HG02798 (cell line): ENCODE measurements at regions not wholly inside any gene's neighbourhood (a gene's known extent, or its start where the extent isn't known, plus 50 kb on each side); places are given as distances from the start of the nearest gene placed in this dataset.

Experiments
- ATAC-seq: cut with Tn5 transposase; IDR thresholded peaks from one replicate; pipeline ENCODE4 v1.9.1; 2021; ENCODE audit warnings: mild to moderate bottlenecking; ENCODE audit not compliant: unreplicated experiment, poor library complexity

GRCh38 chr4:62940229-62940628 lies 1469.0 kb downstream of the TECRL start:
- ATAC-seq, result no peak

GRCh38 chr4:62930884-62931283 lies 1478.4 kb downstream of the TECRL start:
- ATAC-seq, result no peak

- no peak for ATAC-seq
Observed at GRCh38 chr4:62928483-62928882, 1480.8 kb downstream of the TECRL start.

DNA sequence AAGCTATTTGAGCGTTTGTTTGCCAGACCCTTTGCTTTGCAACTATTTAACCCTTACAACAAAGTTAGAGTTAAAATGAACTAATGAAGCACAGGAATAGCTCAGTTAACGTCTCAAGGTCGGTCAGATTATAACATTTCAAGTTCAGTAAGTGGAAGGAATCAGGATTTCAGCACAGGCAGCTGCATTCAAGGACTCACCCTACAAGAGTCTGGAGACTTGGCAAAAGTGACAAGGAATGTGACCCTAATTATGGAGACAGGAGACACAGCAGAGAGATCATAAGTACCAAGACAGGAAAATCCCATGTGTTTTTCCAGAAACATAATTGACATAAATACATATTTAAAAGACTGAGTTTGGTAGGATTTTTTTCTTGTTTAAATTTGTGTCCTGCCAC lies 1481.7 kb downstream of the TECRL start:
- ATAC-seq, result no peak

DNA sequence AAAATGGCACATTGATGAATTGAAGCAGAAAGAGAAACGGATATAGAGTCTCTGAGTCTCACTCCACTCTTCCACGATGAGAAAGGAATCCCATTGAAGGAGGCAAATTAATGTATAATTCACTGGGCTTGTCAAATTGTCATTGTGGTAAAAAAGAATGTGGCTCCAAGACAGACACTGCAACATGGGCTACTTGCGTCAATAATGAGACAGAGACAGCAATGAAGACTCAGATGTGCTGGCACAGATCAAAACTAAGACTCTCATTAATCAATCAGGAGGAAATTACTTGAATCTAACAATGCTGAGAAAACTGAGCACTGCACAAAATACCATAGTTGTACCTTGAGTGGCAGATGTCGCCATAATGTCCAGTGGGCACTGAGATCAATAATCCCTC lies 1485.5 kb downstream of the TECRL start:
- no peak for ATAC-seq

DNA sequence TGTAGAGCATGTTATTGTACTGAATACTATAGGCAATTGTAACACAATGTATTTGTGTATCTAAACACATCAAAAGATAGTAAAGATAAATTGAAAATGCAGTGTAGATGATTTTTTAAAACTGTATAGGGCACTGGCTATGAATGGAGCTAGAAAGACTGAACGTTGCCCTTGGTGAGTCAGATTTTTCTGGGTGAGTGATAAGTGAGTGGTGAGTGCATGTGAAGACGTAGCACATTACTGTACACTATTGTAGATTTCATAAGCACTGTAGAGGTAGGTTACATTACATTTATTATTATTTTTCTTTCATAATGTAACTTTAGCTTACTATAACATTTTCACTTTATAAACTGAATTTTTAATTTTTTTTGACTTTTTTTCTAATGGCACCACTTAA lies 1491.6 kb downstream of the TECRL start:
- ATAC-seq, result no peak

GRCh38 chr4:62914758-62915157 lies 1494.5 kb downstream of the TECRL start:
- ATAC-seq, result no peak

GRCh38 chr4:62913065-62913464 lies 1496.2 kb downstream of the TECRL start:
- no peak for ATAC-seq

DNA sequence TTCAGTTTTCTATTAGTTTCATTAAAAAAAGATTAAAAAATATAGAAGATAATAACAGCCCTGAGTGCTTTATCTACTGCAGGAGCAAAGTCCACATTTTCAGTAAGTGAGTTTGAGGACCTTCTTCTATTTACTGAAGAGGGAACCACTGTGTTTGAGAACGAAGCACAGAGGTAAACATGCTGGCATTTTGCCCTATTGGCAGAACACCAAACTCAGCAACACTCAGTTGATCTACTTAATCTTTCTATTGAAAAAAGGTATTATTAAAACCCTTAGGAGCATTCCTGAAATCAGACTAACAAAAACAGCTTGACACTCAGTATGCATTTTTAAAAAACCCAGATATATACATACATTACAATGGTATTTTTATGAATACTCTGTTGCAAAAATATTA lies 1496.7 kb downstream of the TECRL start:
- no peak for ATAC-seq

GRCh38 chr4:62909238-62909637 lies 1500.0 kb downstream of the TECRL start:
- ATAC-seq, result no peak

GRCh38 chr4:62901101-62901500 lies 1508.1 kb downstream of the TECRL start:
- ATAC-seq, result no peak

DNA sequence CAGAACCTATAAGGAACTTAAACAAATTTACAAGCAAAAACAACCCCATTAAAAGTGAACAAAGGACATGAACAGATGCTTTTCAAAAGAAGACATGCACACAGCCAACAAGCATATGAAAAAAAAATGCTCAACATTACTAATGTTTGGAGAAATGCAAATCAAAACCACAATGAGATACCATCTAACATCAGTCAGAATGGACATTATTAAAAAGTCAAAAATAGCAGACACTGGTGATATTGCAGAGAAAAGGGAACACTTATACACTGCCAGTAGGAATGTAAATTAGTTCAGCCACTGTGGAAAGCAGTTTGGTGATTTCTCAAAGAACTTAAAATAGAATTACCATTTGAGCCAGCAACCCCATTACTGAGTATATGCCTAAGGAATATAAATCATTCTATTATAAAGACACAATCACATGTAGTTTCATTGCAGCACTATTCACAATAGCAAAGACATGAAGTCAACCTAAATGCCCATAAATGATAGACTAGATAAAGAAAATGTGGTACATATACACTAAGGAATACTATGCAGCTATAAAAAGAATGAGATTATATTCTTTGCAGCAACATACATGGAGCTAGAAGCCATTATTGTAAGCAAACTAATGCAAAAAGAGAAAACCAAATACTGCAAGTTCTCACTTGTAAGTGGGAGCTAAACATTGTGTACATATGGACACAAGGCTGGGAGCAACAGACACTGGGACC lies 1509.4 kb downstream of the TECRL start:
- ATAC-seq, result no peak

DNA sequence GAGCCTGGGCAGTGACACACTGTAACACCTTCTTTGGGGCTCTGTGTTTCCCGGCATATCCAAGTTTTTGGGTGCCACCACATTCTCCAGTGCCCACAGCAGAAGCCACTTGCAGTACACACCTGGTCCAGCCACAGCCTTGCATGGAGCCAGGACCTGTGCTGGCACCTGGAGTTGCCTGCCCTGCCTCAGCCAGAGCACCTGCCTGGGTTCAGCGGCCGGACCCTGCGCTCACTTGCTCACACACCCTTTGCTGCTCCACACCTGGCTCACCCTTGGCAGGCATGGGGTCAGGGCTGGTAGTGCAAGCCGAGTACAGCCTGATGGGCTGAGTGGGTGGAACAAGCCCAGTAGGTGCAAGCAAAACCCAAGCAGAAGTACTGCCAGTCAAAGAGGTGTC lies 1511.1 kb downstream of the TECRL start:
- ATAC-seq, result no peak

- ATAC-seq, result no peak
Observed at GRCh38 chr4:62896721-62897120, 1512.5 kb downstream of the TECRL start.

DNA sequence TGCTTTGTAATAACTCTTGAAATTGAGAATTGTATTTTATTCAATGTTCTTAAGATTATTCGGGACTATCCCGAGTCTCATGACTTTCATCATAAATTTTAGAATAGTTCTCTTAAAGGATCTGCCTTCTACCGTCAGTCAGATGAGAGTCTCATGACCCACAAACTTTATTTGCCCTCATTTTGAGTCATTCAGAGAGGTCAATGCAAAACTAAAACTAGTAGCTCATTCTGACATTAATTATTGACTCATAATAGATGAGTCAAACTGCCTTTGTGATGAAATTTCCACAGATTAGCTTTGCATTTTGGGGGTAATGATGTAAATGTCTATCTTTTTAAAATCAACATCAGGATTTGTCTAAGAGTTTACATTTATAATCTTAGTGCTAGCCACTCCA lies 1527.3 kb downstream of the TECRL start:
- no peak for ATAC-seq

GRCh38 chr4:62881210-62881609 lies 1528.0 kb downstream of the TECRL start:
- ATAC-seq, result no peak

DNA sequence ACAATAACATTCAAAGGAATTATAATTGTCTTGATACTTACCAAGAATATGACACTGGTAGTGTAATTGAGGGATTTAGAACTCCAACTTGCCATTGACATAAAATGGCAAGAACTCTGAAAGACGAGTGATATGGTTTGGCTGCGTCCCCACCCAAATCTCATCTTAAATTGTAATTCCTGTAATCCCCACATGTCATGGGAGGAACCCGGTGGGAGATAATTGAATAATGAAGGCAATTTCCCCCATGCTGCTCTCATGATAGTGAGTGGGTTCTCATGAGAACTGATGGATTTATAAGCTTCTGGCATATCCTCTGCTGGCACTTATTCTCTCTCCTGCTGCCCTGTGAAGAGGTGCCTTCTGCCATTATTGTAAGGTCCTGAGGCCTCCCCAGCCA lies 1536.4 kb downstream of the TECRL start:
- ATAC-seq, result no peak

GRCh38 chr4:62871078-62871477 lies 1538.2 kb downstream of the TECRL start:
- ATAC-seq, result no peak

GRCh38 chr4:62870451-62870850 lies 1538.8 kb downstream of the TECRL start:
- no peak for ATAC-seq

- no peak for ATAC-seq
Observed at GRCh38 chr4:62865261-62865660, 1544.0 kb downstream of the TECRL start.

GRCh38 chr4:62849696-62850095 lies 1559.6 kb downstream of the TECRL start:
- no peak for ATAC-seq

DNA sequence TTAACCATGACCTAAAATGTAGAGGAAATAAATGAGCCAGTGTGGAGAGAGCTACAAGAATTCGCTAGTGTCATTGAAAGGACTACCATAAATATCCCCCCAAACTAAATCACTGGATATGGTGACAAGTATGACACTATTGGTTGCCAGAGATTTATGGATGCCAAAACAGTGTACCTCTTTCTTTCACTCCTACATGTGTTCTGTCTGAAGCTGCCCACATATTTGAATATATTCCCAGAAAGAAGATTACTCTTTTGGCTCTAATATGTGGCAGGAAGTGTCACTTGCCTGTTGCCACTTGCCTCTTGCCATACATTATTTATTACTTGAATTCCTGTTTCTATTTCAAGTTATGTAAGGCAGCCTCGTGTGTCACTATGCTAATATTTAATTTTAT lies 1573.6 kb downstream of the TECRL start:
- no peak for ATAC-seq

GRCh38 chr4:62822306-62822705 lies 1586.9 kb downstream of the TECRL start:
- ATAC-seq, result no peak
